CD4-positive, alpha-beta T cell treated with Interleukin-15 for 4 hours (primary cell): ENCODE measurements at regions not wholly inside any gene's neighbourhood (a gene's known extent, or its start where the extent isn't known, plus 50 kb on each side); places are given as distances from the start of the nearest gene placed in this dataset.

ENCODE experiments used
- DNase-seq: peaks from one replicate; pipeline ENCODE4 v3.0.0-alpha.2; 2020; ENCODE audit warnings: low spot score

GRCh38 chr22:27293721-27294445 lies 507.7 kb downstream of the MN1 start:
- DNase-seq: no peak

GRCh38 chr22:27295040-27295439 lies 506.5 kb downstream of the MN1 start:
- DNase-seq: no peak

- DNase-seq: no peak
These were observed 506.0 kb downstream of the MN1 start for GRCh38 chr22:27295605-27296004.

GRCh38 chr22:27296091-27296675 lies 505.4 kb downstream of the MN1 start:
- no peak for DNase-seq

GRCh38 chr22:27297125-27297524 lies 504.4 kb downstream of the MN1 start:
- DNase-seq: no peak

GRCh38 chr22:27298332-27298731 lies 503.2 kb downstream of the MN1 start:
- DNase-seq: no peak

- no peak for DNase-seq
These were observed 502.8 kb downstream of the MN1 start for GRCh38 chr22:27298742-27299141.

GRCh38 chr22:27299181-27300085 lies 502.1 kb downstream of the MN1 start:
- no peak for DNase-seq

GRCh38 chr22:27300536-27301285 lies 500.8 kb downstream of the MN1 start:
- DNase-seq: no peak

GRCh38 chr22:27302501-27302900 lies 499.1 kb downstream of the MN1 start:
- DNase-seq: no peak

- DNase-seq: no peak
These were observed 497.8 kb downstream of the MN1 start for GRCh38 chr22:27303718-27304117.

GRCh38 chr22:27306771-27307170 lies 494.8 kb downstream of the MN1 start:
- no peak for DNase-seq

- DNase-seq: no peak
These were observed 493.9 kb downstream of the MN1 start for GRCh38 chr22:27307545-27308247.

GRCh38 chr22:27308513-27308912 lies 493.0 kb downstream of the MN1 start:
- no peak for DNase-seq

- no peak for DNase-seq
These were observed 491.9 kb downstream of the MN1 start for GRCh38 chr22:27309697-27310096.

GRCh38 chr22:27310966-27311697 lies 490.4 kb downstream of the MN1 start:
- DNase-seq: no peak

- no peak for DNase-seq
These were observed 489.6 kb downstream of the MN1 start for GRCh38 chr22:27311698-27312550.

GRCh38 chr22:27312565-27312964 lies 489.0 kb downstream of the MN1 start:
- DNase-seq: no peak

- DNase-seq: no peak
These were observed 488.3 kb downstream of the MN1 start for GRCh38 chr22:27312966-27313855.
